ENCODE measurements at regions not wholly inside any gene's neighbourhood (a gene's known extent, or its start where the extent isn't known, plus 50 kb on each side); places are given as distances from the start of the nearest gene placed in this dataset.

DNA sequence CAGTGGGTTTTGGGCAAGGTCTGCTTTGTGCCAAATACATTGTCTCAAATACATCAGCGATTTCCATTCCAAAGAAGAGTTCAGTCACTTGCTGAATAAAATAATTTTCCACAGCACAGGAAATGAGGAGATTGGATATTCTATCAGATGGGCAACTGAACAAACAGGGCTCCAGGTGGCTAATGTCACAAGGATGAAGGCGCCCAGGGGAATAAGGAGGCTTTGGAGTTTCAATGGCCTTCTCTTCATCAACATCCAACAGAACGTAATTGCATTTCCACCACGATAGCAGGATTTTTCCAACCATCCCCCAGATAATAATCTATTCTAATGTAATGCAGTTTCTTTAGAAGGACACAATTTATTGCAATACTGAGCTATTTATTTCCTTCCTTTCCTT lies 104.7 kb upstream of the KLHL13 start:
- TF ChIP-seq, protein P1, sequence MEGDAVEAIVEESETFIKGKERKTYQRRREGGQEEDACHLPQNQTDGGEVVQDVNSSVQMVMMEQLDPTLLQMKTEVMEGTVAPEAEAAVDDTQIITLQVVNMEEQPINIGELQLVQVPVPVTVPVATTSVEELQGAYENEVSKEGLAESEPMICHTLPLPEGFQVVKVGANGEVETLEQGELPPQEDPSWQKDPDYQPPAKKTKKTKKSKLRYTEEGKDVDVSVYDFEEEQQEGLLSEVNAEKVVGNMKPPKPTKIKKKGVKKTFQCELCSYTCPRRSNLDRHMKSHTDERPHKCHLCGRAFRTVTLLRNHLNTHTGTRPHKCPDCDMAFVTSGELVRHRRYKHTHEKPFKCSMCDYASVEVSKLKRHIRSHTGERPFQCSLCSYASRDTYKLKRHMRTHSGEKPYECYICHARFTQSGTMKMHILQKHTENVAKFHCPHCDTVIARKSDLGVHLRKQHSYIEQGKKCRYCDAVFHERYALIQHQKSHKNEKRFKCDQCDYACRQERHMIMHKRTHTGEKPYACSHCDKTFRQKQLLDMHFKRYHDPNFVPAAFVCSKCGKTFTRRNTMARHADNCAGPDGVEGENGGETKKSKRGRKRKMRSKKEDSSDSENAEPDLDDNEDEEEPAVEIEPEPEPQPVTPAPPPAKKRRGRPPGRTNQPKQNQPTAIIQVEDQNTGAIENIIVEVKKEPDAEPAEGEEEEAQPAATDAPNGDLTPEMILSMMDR (IDR thresholded peaks at IDR 0.05 in 4 of 5, conservative IDR thresholded peaks at IDR 0.05 in 1 of 5) = no peak
- TF ChIP-seq POLR2A (IDR thresholded peaks at IDR 0.05) = no peak
